Activated CD8-positive, alpha-beta memory T cell treated with anti-CD3 and anti-CD28 coated beads for 24 hours (primary cell): ENCODE measurements at regions not wholly inside any gene's neighbourhood (a gene's known extent, or its start where the extent isn't known, plus 50 kb on each side); places are given as distances from the start of the nearest gene placed in this dataset.

Experiments
- DNase-seq: peaks from one replicate; pipeline ENCODE4 v3.0.0-alpha.2; 2020

DNA sequence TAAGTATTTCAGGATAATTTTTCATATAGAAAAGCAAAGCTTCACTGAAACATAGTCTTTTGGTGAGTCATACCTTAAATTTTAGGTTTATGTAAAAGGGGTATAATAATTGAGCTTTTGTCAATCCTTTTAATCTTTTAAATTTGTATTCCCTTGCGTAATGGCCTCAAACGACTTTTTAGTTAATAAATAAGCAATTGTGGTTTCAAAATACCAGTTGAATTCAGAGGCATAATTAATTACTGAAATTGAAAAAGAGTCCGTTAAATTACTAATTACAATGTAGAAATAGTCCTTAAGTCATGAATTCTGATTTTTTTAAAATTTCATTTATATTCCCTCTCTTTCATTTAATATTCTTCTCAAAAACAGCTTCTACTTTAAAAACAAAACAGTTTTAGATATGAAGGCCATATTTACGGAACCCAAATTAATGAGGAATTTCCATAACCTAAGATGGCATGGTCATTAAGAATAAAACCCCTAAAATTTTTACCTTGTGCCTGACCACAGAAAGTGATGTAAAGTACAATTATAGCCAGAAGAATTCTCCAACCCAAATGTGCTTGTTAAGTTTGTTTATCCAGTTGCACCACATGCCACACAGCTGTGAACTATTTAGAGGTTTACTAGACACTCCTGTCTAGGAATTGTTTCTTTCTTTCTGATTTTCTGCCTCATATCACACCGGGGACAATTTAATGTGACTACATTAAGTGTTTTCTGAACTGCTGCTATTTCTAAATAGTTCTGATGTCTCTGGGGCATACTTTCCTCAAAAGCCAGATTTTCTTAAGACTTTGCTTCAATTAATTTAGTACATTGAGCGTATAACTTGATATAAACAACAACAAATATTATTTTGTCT is 60.7 kb upstream of the ITGA4 start:
- no peak for DNase-seq

GRCh38 chr2:181397331-181397730 is 59.9 kb upstream of the ITGA4 start:
- DNase-seq, result no peak

GRCh38 chr2:181398000-181398399 is 59.2 kb upstream of the ITGA4 start:
- DNase-seq, result no peak

GRCh38 chr2:181399027-181399426 is 58.2 kb upstream of the ITGA4 start:
- DNase-seq, result no peak

- no peak for DNase-seq
Measured at GRCh38 chr2:181404472-181404871, 52.7 kb upstream of the ITGA4 start.

DNA sequence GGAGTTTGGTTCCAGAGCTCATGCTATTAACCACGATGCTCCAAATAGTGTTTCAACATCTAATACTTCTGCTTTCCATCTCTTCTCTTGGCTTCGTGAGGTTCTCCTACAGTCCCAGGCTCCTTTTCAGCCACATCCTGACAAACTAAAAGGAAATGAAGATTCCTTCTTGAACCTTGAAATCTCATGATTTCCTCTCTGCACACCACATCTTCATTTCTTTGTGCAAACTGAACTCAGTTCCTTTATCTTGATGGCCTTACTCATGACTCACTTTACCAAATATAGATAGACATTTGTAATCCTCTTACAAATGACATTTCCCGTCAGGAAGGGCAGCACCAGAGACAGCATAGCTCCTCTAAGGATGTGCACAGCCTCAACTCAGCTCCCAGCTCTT is 50.0 kb upstream of the ITGA4 start:
- no peak for DNase-seq
